Loucy (cell line): ENCODE measurements at regions not wholly inside any gene's neighbourhood (a gene's known extent, or its start where the extent isn't known, plus 50 kb on each side); places are given as distances from the start of the nearest gene placed in this dataset.
A peak's percentile ranks its signal among the peaks of the same experiment; 100 is the strongest.

ENCODE experiments used
- H2AFZ ChIP-seq: fragments of 200-600 bp; sonication (generic); 2 replicates; pipeline ENCODE4 v1.6.0; 2016; ENCODE audit warnings: antibody characterized with exemption, mild to moderate bottlenecking, low read length, moderate library complexity
- H3F3A ChIP-seq: fragments of 200-600 bp; 2 replicates; pipeline ENCODE4 v1.6.0; 2016; ENCODE audit warnings: antibody characterized with exemption, low read depth, mild to moderate bottlenecking
- H3K27me3 ChIP-seq: fragments of 200-600 bp; sonication (generic); 2 replicates; pipeline ENCODE4 v1.6.1; 2014; ENCODE audit warnings: low read length, mild to moderate bottlenecking; ENCODE audit not compliant: insufficient read depth, poor library complexity, severe bottlenecking
- H3K36me3 ChIP-seq: fragments of 200-600 bp; sonication (generic); 2 replicates; pipeline ENCODE4 v1.6.1; 2016; ENCODE audit warnings: low read length; ENCODE audit not compliant: insufficient read depth
- H3K4me1 ChIP-seq: fragments of 200-600 bp; sonication (generic); 2 replicates; pipeline ENCODE4 v1.5.1; 2014; ENCODE audit warnings: low read length, mild to moderate bottlenecking; ENCODE audit not compliant: insufficient read depth, poor library complexity, severe bottlenecking
- H3K4me2 ChIP-seq: fragments of 200-600 bp; sonication (generic); 2 replicates; pipeline ENCODE4 v1.6.0; 2014; ENCODE audit warnings: antibody characterized with exemption, low read length, low read depth, mild to moderate bottlenecking; ENCODE audit not compliant: poor library complexity, severe bottlenecking
- H3K4me3 ChIP-seq: fragments of 200-600 bp; sonication (generic); 2 replicates; pipeline ENCODE4 v1.5.1; 2014; ENCODE audit warnings: low read length, mild to moderate bottlenecking, mixed read lengths; ENCODE audit not compliant: poor library complexity, severe bottlenecking
- H3K79me2 ChIP-seq: fragments of 200-600 bp; sonication (generic); 2 replicates; pipeline ENCODE4 v1.6.1; 2014; ENCODE audit warnings: low read length; ENCODE audit not compliant: insufficient read depth
- H3K9ac ChIP-seq: fragments of 200-600 bp; sonication (generic); 2 replicates; pipeline ENCODE4 v1.6.0; 2014; ENCODE audit warnings: mild to moderate bottlenecking, low read depth, low read length, moderate library complexity; ENCODE audit not compliant: poor library complexity, severe bottlenecking
- H3K9me2 ChIP-seq: fragments of 200-600 bp; sonication (generic); replicated peaks from 2 replicates; pipeline ENCODE4 v1.6.1; 2016; ENCODE audit warnings: low read depth, low read length, mixed read lengths
- H3K9me3 ChIP-seq: fragments of 200-600 bp; sonication (generic); 2 replicates; pipeline ENCODE4 v1.6.1; 2014; ENCODE audit warnings: mild to moderate bottlenecking, antibody characterized with exemption, low read length, low read depth; ENCODE audit not compliant: insufficient read depth
- H4K20me1 ChIP-seq: fragments of 200-600 bp; sonication (generic); 2 replicates; pipeline ENCODE4 v1.6.0; 2014; ENCODE audit warnings: antibody characterized with exemption, low read length, mild to moderate bottlenecking; ENCODE audit not compliant: insufficient read depth, poor library complexity, severe bottlenecking
- CTCF ChIP-seq: fragments of 200-600 bp; sonication (generic); conservative IDR thresholded peaks from 2 replicates; pipeline ENCODE4 v1.5.1; 2014; ENCODE audit warnings: mild to moderate bottlenecking, antibody characterized with exemption, low read length
- EZH2phosphoT487 ChIP-seq: fragments of 200-600 bp; IDR thresholded peaks from 2 replicates; pipeline ENCODE4 v1.6.1; 2018; ENCODE audit warnings: antibody characterized with exemption, mild to moderate bottlenecking, moderate library complexity, borderline replicate concordance

DNA sequence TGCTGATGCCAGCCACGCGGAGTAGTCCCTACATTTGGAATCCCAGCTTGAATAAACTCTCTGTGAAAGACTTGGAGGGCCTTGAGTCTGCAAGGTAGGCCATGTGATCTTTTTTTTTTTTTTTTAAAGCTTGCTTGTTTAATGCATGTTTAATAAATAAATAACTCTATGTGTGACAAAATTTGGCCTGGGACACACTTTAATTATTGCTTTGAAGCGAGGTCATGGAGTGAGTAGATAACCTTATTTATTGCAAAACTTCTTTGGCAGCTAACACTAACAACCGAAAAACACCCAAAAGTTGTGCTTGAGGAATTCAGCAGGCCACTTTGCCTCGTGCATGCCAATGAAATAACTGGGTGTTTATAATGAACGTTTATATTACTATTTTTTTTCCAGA is 382.2 kb downstream of the FLRT2 start:
- no peaks in the 10 kb centered on the region for H3F3A ChIP-seq
- H3K9ac ChIP-seq = no peak overlapping the region
- no peak for TF ChIP-seq CTCF
- no peak for TF ChIP-seq EZH2phosphoT487
- peaks cover 18% of the 10 kb centered on the region for H3K4me1 ChIP-seq
- H3K27me3 ChIP-seq = no peaks in the 10 kb centered on the region
- H3K4me3 ChIP-seq = no peak overlapping the region
- no peaks in the 10 kb centered on the region for H3K9me3 ChIP-seq
- no peaks in the 10 kb centered on the region for H4K20me1 ChIP-seq
- H3K9me2 ChIP-seq = no peaks in the 10 kb centered on the region
- no peak overlapping the region for H2AFZ ChIP-seq
- H3K4me2 ChIP-seq = no peak overlapping the region
- no peaks in the 10 kb centered on the region for H3K79me2 ChIP-seq
- no peaks in the 10 kb centered on the region for H3K36me3 ChIP-seq

GRCh38 chr14:85911044-85911443 is 381.1 kb downstream of the FLRT2 start:
- peaks cover 18% of the 10 kb centered on the region for H3K4me1 ChIP-seq
- H3F3A ChIP-seq = no peaks in the 10 kb centered on the region
- H3K9ac ChIP-seq = no peak overlapping the region
- no peaks in the 10 kb centered on the region for H4K20me1 ChIP-seq
- H3K9me2 ChIP-seq = no peaks in the 10 kb centered on the region
- H3K79me2 ChIP-seq = no peaks in the 10 kb centered on the region
- H3K9me3 ChIP-seq = no peaks in the 10 kb centered on the region
- no peaks in the 10 kb centered on the region for H3K27me3 ChIP-seq
- no peak for TF ChIP-seq CTCF
- TF ChIP-seq EZH2phosphoT487 = no peak
- H2AFZ ChIP-seq = no peak overlapping the region
- no peak overlapping the region for H3K4me2 ChIP-seq
- no peaks in the 10 kb centered on the region for H3K36me3 ChIP-seq
- H3K4me3 ChIP-seq = no peak overlapping the region

- TF ChIP-seq EZH2phosphoT487 = no peak
- TF ChIP-seq CTCF = no peak
- H3K4me1 ChIP-seq = peaks cover 18% of the 10 kb centered on the region
- no peaks in the 10 kb centered on the region for H4K20me1 ChIP-seq
- no peak overlapping the region for H3K4me3 ChIP-seq
- H3K36me3 ChIP-seq = no peaks in the 10 kb centered on the region
- H3K27me3 ChIP-seq = no peaks in the 10 kb centered on the region
- no peaks in the 10 kb centered on the region for H3K79me2 ChIP-seq
- H3K9me3 ChIP-seq = no peaks in the 10 kb centered on the region
- H3F3A ChIP-seq = no peaks in the 10 kb centered on the region
- no peak overlapping the region for H3K9ac ChIP-seq
- no peaks in the 10 kb centered on the region for H3K9me2 ChIP-seq
- no peak overlapping the region for H2AFZ ChIP-seq
- H3K4me2 ChIP-seq = peak overlapping the region; percentile 1
Measured at GRCh38 chr14:85909581-85909980, 379.6 kb downstream of the FLRT2 start.
